HG03095 (cell line): ENCODE measurements at regions not wholly inside any gene's neighbourhood (a gene's known extent, or its start where the extent isn't known, plus 50 kb on each side); places are given as distances from the start of the nearest gene placed in this dataset.
"Not testable (repeated sequence)": the region's sequence is repeated elsewhere in the genome, so short reads cannot be mapped to it uniquely, and the experiment has no call there.

Source experiments
- ATAC-seq: cut with Tn5 transposase; IDR thresholded peaks from one replicate; pipeline ENCODE4 v1.9.1; 2021; ENCODE audit warnings: moderate library complexity; ENCODE audit not compliant: unreplicated experiment

DNA sequence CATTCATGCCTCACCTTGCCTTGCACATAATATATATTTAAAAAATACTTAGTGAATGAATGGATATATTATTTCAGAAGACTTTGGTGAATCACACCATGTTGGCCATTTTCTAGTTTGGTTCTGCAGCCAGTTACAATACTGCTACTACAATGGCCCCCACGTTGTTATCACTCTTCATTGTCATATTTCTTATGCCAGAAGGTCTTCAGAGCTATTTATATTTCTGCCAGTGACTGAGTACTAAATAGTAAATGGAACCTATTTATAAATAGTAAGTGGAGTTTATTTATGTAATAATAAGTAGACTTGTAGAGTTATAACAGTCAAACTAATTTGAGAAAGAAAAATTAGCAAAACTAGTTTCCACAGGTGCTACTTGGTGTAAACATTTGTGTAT is 516.6 kb upstream of the SYT4 start:
- ATAC-seq, result no peak

DNA sequence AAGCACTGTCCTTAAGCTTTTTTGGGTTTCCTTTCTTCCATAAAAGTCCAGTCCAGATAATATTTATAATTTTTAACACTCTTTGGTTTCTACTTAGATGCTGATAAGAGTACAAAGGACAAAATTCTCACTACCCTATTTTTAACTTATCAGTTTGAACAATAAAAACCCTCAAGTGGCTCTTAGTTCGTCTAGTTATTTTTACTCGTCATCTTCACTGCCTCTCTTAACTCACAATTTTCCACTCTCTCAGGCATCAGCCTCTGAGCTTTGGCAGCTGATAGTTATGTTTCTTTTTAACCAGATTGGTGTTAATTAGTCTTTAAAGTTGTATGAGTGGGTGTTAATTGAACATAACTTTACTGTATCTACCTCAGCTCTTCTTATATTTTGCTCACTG is 517.1 kb upstream of the SYT4 start:
- no peak for ATAC-seq

- ATAC-seq, result no peak
Measured at GRCh38 chr18:43797347-43797746, 520.1 kb upstream of the SYT4 start.

GRCh38 chr18:43800584-43800983 is 523.3 kb upstream of the SYT4 start:
- ATAC-seq, result no peak

DNA sequence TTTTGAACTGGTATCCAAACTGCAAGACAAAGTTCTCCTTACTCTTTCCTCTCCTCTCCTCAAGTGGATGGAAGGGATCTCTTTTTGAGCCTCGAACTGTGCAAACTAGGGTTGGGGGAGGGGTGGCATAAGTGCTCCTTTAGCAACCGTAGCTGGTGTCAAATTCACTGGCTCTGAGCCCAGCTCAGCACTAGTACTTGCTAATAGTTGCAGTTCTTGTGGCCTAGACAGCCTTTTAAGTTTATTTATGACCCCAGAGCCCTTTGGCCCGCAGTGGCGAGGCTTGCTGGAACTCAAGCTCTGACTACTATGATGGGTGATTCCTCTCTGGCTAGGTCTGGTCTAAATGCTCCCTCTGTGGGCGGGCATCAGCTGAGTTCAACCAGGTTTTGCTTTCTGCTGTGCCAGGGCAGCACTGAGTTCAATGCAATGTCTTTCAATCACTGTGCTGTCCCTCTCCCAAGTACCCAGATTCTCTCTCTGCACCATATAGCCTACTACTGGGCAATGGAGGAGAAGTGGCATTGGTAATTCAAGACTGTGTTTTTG is 528.4 kb upstream of the SYT4 start:
- ATAC-seq, result no peak

DNA sequence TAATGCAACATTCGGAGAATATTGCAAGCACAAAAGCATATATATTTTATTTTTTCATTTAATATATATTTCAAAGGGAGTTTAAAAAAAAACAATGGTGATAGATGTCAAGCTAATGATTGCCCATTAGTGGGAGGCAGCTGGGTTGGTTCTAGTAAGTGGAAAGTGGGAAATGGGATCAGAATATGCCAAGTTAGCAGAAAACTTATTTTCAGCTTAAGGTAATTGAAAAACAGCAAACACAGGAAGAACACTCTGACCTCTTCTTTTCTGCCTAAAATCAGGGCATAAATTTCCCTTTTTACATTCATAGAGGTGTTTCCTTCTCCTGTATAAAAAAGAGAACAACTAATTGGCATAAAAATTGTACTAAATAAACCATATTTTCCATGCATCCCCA is 535.3 kb upstream of the SYT4 start:
- ATAC-seq, result no peak

- no peak for ATAC-seq
Measured at GRCh38 chr18:43819397-43819796, 542.1 kb upstream of the SYT4 start.

GRCh38 chr18:43819873-43820272 is 542.6 kb upstream of the SYT4 start:
- no peak for ATAC-seq

DNA sequence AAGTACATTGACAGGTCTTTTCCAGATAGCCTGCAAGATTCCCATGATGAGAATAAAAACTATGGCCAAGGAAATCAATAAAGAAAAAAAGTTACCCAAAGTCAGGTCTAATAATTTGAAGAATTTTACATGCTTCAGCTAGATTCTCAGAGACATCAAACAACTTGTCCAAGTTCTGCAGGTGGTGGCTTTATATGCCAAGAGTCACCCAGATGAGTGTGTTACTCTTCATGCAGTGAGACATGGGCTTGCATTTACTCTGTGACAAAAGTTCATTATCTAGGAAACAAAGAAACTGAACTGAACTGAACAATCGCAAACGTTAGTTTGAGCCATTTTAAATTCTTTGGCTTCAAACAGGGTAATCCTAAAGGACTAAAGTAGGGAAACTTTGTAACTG is 548.5 kb upstream of the SYT4 start:
- no peak for ATAC-seq

GRCh38 chr18:43826215-43826614 is 548.9 kb upstream of the SYT4 start:
- no peak for ATAC-seq

- no peak for ATAC-seq
Measured at GRCh38 chr18:43827311-43827710, 550.0 kb upstream of the SYT4 start.

DNA sequence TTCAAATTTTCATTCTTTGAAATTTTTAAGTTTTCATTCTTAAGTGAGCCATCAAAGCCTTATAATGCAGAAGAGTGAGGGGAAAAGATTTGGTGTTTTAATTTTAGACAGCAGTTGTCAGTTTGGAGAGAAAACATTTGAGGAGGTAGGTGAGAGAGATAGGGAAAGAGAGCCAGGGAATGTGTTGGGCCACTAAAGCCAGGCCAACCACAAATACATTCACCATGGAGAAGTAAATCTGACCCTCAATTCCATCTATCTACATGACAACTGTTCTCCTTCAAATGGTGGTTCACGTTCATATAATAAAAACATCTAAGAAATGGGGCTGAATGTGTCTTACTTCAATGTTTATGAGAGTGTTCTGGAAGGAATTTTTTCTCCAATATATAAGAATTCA is 553.0 kb upstream of the SYT4 start:
- no peak for ATAC-seq

DNA sequence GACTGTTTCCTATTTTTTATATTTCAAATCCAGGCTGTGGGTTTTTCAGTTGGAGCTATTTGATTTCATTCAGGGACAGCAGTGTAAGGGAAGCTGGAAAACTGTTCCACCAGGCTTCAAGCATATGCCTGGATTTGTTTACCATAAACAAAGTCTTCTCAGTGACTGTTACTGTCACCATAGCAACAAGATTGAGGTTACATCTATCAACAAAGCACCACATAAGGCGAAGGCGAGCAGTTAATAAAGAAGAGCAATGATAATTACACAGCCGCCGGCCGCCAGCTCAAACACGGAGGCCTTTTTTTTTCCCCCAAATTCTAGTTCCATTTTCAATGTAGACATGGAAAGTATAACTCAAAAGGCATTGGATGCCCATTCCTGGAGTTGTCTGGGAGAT is 553.7 kb upstream of the SYT4 start:
- no peak for ATAC-seq

DNA sequence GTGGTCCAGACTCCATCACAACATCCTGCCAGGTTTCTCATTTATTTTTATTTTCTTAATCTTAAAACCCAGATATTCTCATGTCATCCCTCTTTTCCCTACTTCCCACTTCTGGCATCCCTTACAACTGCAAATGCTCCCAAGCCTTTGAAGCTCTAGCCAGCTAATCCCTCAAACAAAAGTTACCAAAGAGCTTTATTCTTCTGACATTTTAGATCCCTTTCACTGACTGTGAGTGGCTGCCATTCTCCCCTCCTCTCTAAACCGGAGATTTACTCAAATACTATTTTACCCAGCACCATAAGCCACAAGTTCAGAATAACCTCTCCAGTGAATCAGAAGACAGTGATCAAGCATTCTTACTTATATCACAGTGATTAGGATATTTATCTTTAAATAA is 569.0 kb upstream of the SYT4 start:
- ATAC-seq, result no peak

DNA sequence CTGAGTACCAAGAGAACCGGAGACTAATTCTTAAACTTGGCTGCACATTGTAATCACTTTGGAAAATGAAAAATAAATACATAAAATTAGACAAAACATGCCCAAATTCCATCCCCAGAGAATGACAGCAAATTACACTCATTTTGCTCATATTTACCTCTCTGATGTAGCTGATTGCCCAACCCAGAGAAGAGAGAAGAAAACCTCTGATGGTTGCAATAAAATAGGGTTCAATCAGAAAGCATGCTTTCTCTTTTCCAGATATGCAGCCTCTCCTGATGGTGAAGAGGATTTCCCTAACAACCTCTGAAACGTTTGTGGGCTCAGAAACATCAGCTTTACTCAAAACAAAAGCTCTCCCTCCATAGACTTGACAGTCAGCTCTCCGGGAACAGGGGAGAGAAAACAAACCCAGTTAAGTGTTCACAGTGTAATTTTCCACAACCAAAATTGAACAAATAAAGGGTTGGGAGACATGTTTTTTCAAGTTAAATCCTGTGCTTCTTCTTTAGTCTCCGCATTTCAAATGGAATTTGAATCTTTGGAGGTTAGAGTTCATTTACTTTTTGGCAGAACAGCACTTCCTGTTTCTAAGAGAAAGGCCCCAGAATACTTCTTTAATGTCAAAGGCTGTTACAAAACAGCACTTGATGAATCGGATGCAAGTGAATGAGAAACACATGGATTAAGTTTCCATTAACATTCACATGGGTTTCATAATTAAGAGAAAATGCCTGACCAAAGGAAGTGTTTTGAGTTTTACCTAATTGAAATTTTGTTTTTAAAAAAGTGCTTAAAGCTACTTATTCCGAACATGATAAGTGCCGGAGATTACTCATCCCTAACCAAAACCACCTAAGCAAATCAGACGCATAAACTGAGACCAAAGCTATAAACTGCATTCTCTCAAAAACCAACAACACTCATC is 570.1 kb upstream of the SYT4 start:
- ATAC-seq, result no peak

GRCh38 chr18:43849831-43850230 is 572.5 kb upstream of the SYT4 start:
- ATAC-seq, result not testable (repeated sequence)

DNA sequence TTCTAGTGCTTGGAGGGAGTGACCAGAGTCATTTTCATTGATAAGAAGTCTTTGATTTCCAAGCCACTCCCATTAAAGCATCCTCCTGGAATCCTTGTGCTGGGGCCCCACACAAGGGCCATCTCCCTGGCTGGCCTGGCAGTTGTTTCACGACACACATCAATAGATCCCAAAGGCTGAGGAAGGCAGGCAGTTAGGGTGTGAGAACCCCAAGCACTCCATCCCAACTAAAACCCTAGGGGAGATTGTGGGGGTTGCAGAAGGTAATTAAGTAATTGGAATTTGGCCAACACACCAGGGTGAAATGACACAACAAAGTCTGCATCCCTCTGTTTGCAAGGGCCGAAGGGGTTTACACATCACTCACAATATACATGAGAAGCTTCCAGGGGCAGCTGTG is 578.1 kb upstream of the SYT4 start:
- ATAC-seq, result no peak

- no peak for ATAC-seq
Measured at GRCh38 chr18:43863180-43863579, 585.9 kb upstream of the SYT4 start.

DNA sequence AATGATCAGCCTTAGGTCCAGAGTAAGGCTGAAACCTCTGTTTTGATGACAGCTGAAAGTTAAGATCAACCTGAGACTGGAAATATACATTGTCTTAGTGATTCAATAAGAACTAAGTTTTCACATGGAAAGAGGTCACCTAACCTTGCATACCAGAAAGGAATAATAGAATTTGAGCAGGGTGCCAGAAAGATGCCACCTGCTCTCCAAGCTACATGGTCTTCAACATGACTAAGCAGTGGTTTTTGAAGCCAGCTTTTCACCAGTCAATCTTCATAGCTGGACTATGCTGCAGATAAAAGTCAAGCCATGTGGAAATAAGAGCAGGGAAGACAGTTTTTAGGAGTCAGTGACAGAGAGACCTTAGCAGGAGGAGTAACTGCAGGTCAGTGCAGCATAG is 589.4 kb upstream of the SYT4 start:
- no peak for ATAC-seq

- ATAC-seq, result no peak
Measured at GRCh38 chr18:43868497-43868995, 591.3 kb upstream of the SYT4 start.

GRCh38 chr18:43869451-43870008 is 592.2 kb upstream of the SYT4 start:
- ATAC-seq, result no peak

DNA sequence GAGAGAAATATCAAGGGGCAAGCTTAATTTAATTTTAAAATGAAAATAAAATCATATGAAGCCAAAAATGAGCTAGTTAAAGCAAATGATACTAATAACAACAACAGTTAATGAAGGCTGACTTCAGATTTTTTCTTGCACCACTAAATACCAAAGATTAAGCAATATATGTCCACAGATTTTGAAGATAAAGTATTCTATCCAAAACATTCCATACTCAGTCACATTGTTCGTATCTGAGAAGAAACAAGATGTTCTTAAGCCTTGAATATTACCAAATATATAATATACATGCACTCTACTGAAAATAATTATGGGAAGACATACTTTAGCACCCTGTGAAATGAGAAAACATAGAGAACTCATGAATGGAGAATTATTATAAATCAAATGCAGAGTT is 593.3 kb upstream of the SYT4 start:
- no peak for ATAC-seq
